ENCODE measurements at regions not wholly inside any gene's neighbourhood (a gene's known extent, or its start where the extent isn't known, plus 50 kb on each side); places are given as distances from the start of the nearest gene placed in this dataset.

DNA sequence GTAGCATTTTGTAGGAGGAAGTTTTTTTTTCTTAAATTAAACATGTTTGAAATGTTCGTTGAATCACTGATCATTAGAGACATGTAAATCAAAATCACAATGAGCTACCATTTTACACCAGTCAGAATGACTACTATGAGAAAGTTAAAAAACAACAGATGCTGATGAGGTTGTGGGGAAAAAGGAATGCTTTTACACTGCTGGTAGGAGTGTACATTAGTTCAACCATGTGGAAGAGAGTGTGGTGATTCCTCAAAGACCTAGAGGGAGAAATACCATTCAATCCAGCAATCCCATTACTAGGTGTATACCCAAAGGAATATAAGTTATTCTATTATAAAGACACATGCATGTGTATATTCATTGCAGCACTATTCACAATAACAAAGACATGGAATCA lies 122.0 kb upstream of the ARGLU1 start:
- TF ChIP-seq CEBPB (tag; IDR thresholded peaks at IDR 0.05), result no peak
- no peak for TF ChIP-seq NR3C1 (CRISPR knock-in tag; IDR thresholded peaks at IDR 0.05)
- TF ChIP-seq, protein P1, sequence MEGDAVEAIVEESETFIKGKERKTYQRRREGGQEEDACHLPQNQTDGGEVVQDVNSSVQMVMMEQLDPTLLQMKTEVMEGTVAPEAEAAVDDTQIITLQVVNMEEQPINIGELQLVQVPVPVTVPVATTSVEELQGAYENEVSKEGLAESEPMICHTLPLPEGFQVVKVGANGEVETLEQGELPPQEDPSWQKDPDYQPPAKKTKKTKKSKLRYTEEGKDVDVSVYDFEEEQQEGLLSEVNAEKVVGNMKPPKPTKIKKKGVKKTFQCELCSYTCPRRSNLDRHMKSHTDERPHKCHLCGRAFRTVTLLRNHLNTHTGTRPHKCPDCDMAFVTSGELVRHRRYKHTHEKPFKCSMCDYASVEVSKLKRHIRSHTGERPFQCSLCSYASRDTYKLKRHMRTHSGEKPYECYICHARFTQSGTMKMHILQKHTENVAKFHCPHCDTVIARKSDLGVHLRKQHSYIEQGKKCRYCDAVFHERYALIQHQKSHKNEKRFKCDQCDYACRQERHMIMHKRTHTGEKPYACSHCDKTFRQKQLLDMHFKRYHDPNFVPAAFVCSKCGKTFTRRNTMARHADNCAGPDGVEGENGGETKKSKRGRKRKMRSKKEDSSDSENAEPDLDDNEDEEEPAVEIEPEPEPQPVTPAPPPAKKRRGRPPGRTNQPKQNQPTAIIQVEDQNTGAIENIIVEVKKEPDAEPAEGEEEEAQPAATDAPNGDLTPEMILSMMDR (IDR thresholded peaks at IDR 0.05 in 2 of 3, conservative IDR thresholded peaks at IDR 0.05 in 1 of 3; ENCODE audit: insufficient read depth in 2 of 3, low read depth in 1 of 3, low read length in 3 of 3), result no peak
- TF ChIP-seq, protein P2, sequence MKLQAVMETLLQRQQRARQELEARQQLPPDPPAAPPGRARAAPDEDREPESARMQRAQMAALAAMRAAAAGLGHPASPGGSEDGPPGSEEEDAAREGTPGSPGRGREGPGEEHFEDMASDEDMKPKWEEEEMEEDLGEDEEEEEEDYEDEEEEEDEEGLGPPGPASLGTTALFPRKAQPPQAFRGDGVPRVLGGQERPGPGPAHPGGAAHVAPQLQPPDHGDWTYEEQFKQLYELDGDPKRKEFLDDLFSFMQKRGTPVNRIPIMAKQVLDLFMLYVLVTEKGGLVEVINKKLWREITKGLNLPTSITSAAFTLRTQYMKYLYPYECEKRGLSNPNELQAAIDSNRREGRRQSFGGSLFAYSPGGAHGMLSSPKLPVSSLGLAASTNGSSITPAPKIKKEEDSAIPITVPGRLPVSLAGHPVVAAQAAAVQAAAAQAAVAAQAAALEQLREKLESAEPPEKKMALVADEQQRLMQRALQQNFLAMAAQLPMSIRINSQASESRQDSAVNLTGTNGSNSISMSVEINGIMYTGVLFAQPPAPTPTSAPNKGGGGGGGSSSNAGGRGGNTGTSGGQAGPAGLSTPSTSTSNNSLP (IDR thresholded peaks at IDR 0.05; ENCODE audit: borderline replicate concordance, low read depth, low read length), result no peak
- no peak for TF ChIP-seq LARP7 (IDR thresholded peaks at IDR 0.05)
- no peak for TF ChIP-seq POLR2AphosphoS5 (IDR thresholded peaks at IDR 0.05; ENCODE audit: control insufficient read depth, insufficient read depth, low read depth, low read length)
- TF ChIP-seq ZKSCAN3 (CRISPR knock-in tag; IDR thresholded peaks at IDR 0.05), result no peak
- TF ChIP-seq, protein P3, sequence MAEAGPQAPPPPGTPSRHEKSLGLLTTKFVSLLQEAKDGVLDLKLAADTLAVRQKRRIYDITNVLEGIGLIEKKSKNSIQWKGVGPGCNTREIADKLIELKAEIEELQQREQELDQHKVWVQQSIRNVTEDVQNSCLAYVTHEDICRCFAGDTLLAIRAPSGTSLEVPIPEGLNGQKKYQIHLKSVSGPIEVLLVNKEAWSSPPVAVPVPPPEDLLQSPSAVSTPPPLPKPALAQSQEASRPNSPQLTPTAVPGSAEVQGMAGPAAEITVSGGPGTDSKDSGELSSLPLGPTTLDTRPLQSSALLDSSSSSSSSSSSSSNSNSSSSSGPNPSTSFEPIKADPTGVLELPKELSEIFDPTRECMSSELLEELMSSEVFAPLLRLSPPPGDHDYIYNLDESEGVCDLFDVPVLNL (CRISPR knock-in tag; IDR thresholded peaks at IDR 0.05; ENCODE audit: low read depth), result no peak
- TF ChIP-seq, protein P4, sequence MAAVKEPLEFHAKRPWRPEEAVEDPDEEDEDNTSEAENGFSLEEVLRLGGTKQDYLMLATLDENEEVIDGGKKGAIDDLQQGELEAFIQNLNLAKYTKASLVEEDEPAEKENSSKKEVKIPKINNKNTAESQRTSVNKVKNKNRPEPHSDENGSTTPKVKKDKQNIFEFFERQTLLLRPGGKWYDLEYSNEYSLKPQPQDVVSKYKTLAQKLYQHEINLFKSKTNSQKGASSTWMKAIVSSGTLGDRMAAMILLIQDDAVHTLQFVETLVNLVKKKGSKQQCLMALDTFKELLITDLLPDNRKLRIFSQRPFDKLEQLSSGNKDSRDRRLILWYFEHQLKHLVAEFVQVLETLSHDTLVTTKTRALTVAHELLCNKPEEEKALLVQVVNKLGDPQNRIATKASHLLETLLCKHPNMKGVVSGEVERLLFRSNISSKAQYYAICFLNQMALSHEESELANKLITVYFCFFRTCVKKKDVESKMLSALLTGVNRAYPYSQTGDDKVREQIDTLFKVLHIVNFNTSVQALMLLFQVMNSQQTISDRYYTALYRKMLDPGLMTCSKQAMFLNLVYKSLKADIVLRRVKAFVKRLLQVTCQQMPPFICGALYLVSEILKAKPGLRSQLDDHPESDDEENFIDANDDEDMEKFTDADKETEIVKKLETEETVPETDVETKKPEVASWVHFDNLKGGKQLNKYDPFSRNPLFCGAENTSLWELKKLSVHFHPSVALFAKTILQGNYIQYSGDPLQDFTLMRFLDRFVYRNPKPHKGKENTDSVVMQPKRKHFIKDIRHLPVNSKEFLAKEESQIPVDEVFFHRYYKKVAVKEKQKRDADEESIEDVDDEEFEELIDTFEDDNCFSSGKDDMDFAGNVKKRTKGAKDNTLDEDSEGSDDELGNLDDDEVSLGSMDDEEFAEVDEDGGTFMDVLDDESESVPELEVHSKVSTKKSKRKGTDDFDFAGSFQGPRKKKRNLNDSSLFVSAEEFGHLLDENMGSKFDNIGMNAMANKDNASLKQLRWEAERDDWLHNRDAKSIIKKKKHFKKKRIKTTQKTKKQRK (IDR thresholded peaks at IDR 0.05; ENCODE audit: borderline replicate concordance, low read depth, low read length), result no peak
- no peak for TF ChIP-seq MED1 (CRISPR knock-in tag; IDR thresholded peaks at IDR 0.05; ENCODE audit: borderline replicate concordance)
- TF ChIP-seq IRF2 (CRISPR knock-in tag; IDR thresholded peaks at IDR 0.05), result no peak

All from K562 (cell line).